ENCODE measurements at regions not wholly inside any gene's neighbourhood (a gene's known extent, or its start where the extent isn't known, plus 50 kb on each side); places are given as distances from the start of the nearest gene placed in this dataset.

DNA sequence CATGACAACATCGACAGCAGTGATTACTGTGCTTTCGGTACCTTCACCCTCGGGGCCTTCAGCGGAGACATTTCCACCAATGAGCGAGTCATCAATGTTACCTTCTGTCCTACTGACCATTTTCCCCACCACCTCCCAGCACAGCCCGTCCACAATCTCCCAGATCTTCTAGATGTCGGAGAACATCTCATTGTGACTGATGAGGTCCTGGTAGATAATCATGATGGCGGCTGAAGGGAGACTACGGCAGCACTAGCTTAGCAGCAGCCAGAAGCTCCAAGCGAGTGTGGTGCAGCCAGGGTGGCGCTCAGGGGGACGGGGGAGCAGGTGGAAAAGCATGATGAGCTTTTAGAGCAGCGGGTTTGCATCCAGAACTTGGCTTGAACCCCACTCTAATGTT is 379.0 kb downstream of the TLR4 start:
- TF ChIP-seq, protein P1, sequence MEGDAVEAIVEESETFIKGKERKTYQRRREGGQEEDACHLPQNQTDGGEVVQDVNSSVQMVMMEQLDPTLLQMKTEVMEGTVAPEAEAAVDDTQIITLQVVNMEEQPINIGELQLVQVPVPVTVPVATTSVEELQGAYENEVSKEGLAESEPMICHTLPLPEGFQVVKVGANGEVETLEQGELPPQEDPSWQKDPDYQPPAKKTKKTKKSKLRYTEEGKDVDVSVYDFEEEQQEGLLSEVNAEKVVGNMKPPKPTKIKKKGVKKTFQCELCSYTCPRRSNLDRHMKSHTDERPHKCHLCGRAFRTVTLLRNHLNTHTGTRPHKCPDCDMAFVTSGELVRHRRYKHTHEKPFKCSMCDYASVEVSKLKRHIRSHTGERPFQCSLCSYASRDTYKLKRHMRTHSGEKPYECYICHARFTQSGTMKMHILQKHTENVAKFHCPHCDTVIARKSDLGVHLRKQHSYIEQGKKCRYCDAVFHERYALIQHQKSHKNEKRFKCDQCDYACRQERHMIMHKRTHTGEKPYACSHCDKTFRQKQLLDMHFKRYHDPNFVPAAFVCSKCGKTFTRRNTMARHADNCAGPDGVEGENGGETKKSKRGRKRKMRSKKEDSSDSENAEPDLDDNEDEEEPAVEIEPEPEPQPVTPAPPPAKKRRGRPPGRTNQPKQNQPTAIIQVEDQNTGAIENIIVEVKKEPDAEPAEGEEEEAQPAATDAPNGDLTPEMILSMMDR (conservative IDR thresholded peaks at IDR 0.05; ENCODE audit: low read depth in 2 of 2): no peak
- TF ChIP-seq EZH2 (IDR thresholded peaks at IDR 0.05; ENCODE audit: low read depth, unreplicated experiment): no peak
- no peak for TF ChIP-seq POLR2AphosphoS5 (IDR thresholded peaks at IDR 0.05; ENCODE audit: low read depth)
- TF ChIP-seq ZNF114 (CRISPR knock-in tag; IDR thresholded peaks at IDR 0.05): no peak
- TF ChIP-seq EZH2phosphoT487 (IDR thresholded peaks at IDR 0.05; ENCODE audit: unreplicated experiment): no peak
- TF ChIP-seq NANOG (IDR thresholded peaks at IDR 0.05; ENCODE audit: borderline replicate concordance): no peak
- TF ChIP-seq CREB1 (CRISPR knock-in tag; IDR thresholded peaks at IDR 0.05; ENCODE audit: low read depth): no peak
- TF ChIP-seq, protein P2, sequence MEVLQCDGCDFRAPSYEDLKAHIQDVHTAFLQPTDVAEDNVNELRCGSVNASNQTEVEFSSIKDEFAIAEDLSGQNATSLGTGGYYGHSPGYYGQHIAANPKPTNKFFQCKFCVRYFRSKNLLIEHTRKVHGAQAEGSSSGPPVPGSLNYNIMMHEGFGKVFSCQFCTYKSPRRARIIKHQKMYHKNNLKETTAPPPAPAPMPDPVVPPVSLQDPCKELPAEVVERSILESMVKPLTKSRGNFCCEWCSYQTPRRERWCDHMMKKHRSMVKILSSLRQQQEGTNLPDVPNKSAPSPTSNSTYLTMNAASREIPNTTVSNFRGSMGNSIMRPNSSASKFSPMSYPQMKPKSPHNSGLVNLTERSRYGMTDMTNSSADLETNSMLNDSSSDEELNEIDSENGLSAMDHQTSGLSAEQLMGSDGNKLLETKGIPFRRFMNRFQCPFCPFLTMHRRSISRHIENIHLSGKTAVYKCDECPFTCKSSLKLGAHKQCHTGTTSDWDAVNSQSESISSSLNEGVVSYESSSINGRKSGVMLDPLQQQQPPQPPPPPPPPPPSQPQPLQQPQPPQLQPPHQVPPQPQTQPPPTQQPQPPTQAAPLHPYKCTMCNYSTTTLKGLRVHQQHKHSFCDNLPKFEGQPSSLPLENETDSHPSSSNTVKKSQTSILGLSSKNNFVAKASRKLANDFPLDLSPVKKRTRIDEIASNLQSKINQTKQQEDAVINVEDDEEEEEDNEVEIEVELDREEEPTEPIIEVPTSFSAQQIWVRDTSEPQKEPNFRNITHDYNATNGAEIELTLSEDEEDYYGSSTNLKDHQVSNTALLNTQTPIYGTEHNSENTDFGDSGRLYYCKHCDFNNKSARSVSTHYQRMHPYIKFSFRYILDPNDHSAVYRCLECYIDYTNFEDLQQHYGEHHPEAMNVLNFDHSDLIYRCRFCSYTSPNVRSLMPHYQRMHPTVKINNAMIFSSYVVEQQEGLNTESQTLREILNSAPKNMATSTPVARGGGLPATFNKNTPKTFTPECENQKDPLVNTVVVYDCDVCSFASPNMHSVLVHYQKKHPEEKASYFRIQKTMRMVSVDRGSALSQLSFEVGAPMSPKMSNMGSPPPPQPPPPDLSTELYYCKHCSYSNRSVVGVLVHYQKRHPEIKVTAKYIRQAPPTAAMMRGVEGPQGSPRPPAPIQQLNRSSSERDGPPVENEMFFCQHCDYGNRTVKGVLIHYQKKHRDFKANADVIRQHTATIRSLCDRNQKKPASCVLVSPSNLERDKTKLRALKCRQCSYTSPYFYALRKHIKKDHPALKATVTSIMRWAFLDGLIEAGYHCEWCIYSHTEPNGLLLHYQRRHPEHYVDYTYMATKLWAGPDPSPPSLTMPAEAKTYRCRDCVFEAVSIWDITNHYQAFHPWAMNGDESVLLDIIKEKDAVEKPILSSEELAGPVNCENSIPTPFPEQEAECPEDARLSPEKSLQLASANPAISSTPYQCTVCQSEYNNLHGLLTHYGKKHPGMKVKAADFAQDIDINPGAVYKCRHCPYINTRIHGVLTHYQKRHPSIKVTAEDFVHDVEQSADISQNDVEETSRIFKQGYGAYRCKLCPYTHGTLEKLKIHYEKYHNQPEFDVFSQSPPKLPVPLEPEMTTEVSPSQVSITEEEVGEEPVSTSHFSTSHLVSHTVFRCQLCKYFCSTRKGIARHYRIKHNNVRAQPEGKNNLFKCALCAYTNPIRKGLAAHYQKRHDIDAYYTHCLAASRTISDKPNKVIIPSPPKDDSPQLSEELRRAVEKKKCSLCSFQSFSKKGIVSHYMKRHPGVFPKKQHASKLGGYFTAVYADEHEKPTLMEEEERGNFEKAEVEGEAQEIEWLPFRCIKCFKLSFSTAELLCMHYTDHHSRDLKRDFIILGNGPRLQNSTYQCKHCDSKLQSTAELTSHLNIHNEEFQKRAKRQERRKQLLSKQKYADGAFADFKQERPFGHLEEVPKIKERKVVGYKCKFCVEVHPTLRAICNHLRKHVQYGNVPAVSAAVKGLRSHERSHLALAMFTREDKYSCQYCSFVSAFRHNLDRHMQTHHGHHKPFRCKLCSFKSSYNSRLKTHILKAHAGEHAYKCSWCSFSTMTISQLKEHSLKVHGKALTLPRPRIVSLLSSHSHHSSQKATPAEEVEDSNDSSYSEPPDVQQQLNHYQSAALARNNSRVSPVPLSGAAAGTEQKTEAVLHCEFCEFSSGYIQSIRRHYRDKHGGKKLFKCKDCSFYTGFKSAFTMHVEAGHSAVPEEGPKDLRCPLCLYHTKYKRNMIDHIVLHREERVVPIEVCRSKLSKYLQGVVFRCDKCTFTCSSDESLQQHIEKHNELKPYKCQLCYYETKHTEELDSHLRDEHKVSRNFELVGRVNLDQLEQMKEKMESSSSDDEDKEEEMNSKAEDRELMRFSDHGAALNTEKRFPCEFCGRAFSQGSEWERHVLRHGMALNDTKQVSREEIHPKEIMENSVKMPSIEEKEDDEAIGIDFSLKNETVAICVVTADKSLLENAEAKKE (CRISPR knock-in tag; IDR thresholded peaks at IDR 0.05): no peak

All from GM23338 (cell line).